IMR-90 (cell line): ENCODE measurements at regions not wholly inside any gene's neighbourhood (a gene's known extent, or its start where the extent isn't known, plus 50 kb on each side); places are given as distances from the start of the nearest gene placed in this dataset.

Experiments
- CTCF ChIP-seq: conservative IDR thresholded peaks from 2 replicates; pipeline ENCODE4 v1.5.1; 2012; ENCODE audit warnings: mild to moderate bottlenecking, low read depth, low read length, improper control_type of control experiment
- MAFK ChIP-seq: IDR thresholded peaks from 2 replicates; pipeline ENCODE4 v1.6.1; 2012; ENCODE audit warnings: low read depth, low read length, improper control_type of control experiment
- POLR2A ChIP-seq: IDR thresholded peaks from 2 replicates; pipeline ENCODE4 v1.6.1; 2012; ENCODE audit warnings: mild to moderate bottlenecking, low read depth, low read length
- RAD21 ChIP-seq: IDR thresholded peaks from 2 replicates; pipeline ENCODE4 v1.6.1; 2012; ENCODE audit warnings: low read length, improper control_type of control experiment
- RCOR1 ChIP-seq: IDR thresholded peaks from 2 replicates; pipeline ENCODE4 v1.6.1; 2012; ENCODE audit warnings: mild to moderate bottlenecking, low read length, improper control_type of control experiment; ENCODE audit not compliant: insufficient replicate concordance

- TF ChIP-seq RAD21 (no peak), POLR2A (no peak), RCOR1 (no peak), MAFK (no peak), CTCF (no peak)
These were observed 621.9 kb upstream of the CTNND2 start for GRCh38 chr5:12526113-12526512.
